CD4-positive, alpha-beta T cell treated with Interleukin-2 at 100 ng/mL for 4 hours (primary cell): ENCODE measurements at regions not wholly inside any gene's neighbourhood (a gene's known extent, or its start where the extent isn't known, plus 50 kb on each side); places are given as distances from the start of the nearest gene placed in this dataset.
"Not testable (repeated sequence)": the region's sequence is repeated elsewhere in the genome, so short reads cannot be mapped to it uniquely, and the experiment has no call there.

Source experiments
- DNase-seq: peaks from one replicate; pipeline ENCODE4 v3.0.0-alpha.2; 2020; ENCODE audit warnings: low spot score

- not testable (repeated sequence) for DNase-seq
Measured at GRCh38 chr4:190118519-190118918, 54.2 kb downstream of the DBET start.

DNA sequence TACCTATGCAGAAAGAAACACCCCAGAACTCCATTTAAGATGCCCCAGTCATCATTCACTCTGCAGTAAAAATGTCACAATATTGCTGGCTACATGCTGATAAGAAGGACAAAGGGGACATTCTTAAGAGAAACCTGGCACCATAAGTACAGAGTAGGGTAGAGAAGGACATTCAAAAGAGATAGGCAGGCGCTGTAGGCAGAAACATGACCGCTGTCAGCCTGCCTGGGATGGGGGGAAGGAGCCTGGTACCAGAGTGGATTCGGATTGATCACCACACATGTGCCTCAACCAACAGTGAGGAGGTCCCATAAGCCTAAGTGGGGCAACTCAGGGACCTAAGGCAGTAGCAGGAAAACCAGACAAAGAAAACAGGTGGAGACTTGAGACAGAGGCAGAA, 54.1 kb upstream of the DUX4 start:
- not testable (repeated sequence) for DNase-seq

GRCh38 chr4:190120111-190120514, 53.5 kb upstream of the DUX4 start:
- DNase-seq = not testable (repeated sequence)

- DNase-seq = not testable (repeated sequence)
Measured at GRCh38 chr4:190120537-190121001, 53.0 kb upstream of the DUX4 start.

DNA sequence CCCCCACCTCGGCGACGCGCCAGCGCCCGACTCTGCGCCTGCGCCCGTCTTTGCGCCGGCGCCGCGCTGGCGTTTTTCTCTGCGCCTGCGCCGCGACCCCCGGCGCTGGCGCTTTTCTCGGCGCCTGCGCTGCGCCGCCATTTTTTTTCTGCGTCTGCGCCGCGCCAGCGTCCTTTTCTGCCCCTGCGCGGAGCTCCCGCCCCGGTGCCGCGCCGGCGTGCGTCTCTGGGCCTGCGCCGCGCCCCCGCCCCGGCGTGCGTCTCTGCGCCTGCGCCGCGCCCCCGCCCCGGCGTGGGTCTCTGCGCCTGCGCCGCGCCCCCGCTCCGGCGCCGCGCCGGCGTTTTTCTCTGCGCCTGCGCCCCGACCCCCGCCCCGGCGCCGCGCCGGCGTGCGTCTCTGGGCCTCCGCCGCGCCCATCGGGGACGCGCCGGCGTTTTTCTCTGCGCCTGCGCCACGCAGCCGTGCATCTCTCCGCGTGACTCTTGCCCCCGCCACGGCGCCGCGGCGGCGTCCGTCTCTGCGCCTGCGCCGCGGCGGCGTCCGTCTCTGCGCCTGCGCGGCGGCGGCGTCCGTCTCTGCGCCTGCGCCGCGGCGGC, 52.4 kb upstream of the DUX4 start:
- not testable (repeated sequence) for DNase-seq

GRCh38 chr4:190121759-190122158, 51.8 kb upstream of the DUX4 start:
- DNase-seq = no peak

DNA sequence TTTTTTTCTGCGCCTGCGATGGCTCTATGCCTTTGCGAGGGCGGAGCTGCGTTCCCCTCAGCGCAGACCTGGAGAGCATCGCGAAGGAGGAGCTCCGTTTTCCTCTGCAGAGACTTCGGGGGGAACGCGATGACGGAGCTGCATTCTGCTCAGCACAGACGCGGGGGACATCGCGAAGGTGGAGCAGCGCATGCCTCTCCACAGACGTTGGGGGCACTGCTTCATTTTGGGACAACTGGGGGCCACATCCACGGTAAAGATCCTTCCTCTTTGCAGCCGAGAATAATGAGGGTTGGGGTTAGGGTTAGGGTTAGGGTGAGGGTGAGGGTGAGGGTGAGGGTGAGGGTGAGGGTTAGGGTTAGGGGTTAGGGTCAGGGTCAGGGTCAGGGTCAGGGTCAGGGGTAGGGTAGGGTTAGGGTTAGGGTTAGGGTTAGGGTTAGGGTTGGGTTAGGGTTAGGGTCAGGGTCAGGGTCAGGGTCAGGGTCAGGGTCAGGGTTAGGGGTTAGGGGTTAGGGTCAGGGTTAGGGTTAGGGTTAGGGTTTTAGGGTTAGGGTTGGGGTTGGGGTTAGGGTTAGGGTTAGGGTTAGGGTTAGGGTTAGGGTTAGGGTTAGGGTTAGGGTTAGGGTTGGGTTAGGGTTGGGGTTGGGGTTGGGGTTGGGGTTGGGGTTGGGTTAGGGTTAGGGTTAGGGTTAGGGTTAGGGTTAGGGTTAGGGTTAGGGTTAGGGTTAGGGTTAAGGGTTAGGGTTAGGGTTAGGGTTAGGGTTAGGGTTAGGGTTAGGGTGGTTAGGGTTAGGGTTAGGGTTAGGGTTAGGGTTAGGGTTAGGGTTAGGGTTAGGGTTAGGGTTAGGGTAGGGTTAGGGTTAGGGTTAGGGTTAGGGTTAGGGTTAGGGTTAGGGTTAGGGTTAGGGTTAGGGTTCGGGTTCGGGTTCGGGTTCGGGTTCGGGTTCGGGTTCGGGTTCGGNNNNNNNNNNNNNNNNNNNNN, 51.1 kb upstream of the DUX4 start:
- DNase-seq = peak; percentile 35
